Neuronal stem cell (in vitro differentiated cells): ENCODE measurements at regions not wholly inside any gene's neighbourhood (a gene's known extent, or its start where the extent isn't known, plus 50 kb on each side); places are given as distances from the start of the nearest gene placed in this dataset.

Experiments
- DNase-seq: peaks from one replicate; pipeline ENCODE4 v3.0.0-alpha.2; 2013; ENCODE audit warnings: low spot score
- H2AFZ ChIP-seq: one replicate; pipeline ENCODE4 v1.6.1; 2013; ENCODE audit warnings: mild to moderate bottlenecking, low read length, inconsistent platforms
- H2AK5ac ChIP-seq: 2 replicates; pipeline ENCODE4 v1.6.1; 2013; ENCODE audit warnings: low read depth, mild to moderate bottlenecking, inconsistent platforms, low read length, moderate library complexity, mixed read lengths
- H2BK120ac ChIP-seq: 2 replicates; pipeline ENCODE4 v1.6.1; 2013; ENCODE audit warnings: low read depth, mild to moderate bottlenecking, inconsistent platforms, low read length, moderate library complexity, mixed read lengths
- H2BK12ac ChIP-seq: one replicate; pipeline ENCODE4 v1.6.1; 2013; ENCODE audit warnings: low read length, inconsistent platforms
- H2BK15ac ChIP-seq: 2 replicates; pipeline ENCODE4 v1.6.1; 2013; ENCODE audit warnings: mild to moderate bottlenecking, low read length, inconsistent platforms, mixed read lengths
- H2BK5ac ChIP-seq: one replicate; pipeline ENCODE4 v1.6.1; 2013; ENCODE audit warnings: inconsistent platforms, mild to moderate bottlenecking, low read length, moderate library complexity
- H3K14ac ChIP-seq: one replicate; pipeline ENCODE4 v1.6.1; 2013; ENCODE audit warnings: low read length, inconsistent platforms
- H3K18ac ChIP-seq: 2 replicates; pipeline ENCODE4 v1.6.1; 2013; ENCODE audit warnings: low read length, inconsistent platforms
- H3K23ac ChIP-seq: 2 replicates; pipeline ENCODE4 v1.6.1; 2013; ENCODE audit warnings: low read depth, mild to moderate bottlenecking, mixed read lengths, low read length, inconsistent platforms; ENCODE audit not compliant: poor library complexity
- H3K27ac ChIP-seq: replicated peaks from 3 replicates; pipeline ENCODE4 v1.5.1; 2013; ENCODE audit warnings: low read length, inconsistent platforms
- H3K27me3 ChIP-seq, 3 experiments: 2 replicates each; pipeline ENCODE4 v1.6.1; 2013; ENCODE audit warnings: low read length in 3 of 3, mild to moderate bottlenecking in 2 of 3, inconsistent platforms in 1 of 3, low read depth in 1 of 3, mixed read lengths in 1 of 3, moderate library complexity in 1 of 3; ENCODE audit not compliant: control insufficient read depth in 3 of 3, insufficient read depth in 3 of 3
- H3K36me3 ChIP-seq, 2 donors: replicated peaks in 1 of 2; 2 replicates each; pipeline ENCODE4 v1.6.1; 2013; ENCODE audit warnings: low read length in 2 of 2; ENCODE audit not compliant: control insufficient read depth in 2 of 2, insufficient read depth in 2 of 2
- H3K4ac ChIP-seq: 2 replicates; pipeline ENCODE4 v1.6.1; 2013; ENCODE audit warnings: inconsistent platforms, mild to moderate bottlenecking, low read length, moderate library complexity
- H3K4me1 ChIP-seq, 2 donors: 1 replicate in 1 of 2; 2 replicates in 1 of 2; pipeline ENCODE4 v1.6.1; 2013; ENCODE audit warnings: low read length in 2 of 2, low read depth in 1 of 2; ENCODE audit not compliant: control insufficient read depth in 2 of 2, insufficient read depth in 1 of 2
- H3K4me2 ChIP-seq: one replicate; pipeline ENCODE4 v1.6.1; 2013; ENCODE audit warnings: mild to moderate bottlenecking, low read length, inconsistent platforms; ENCODE audit not compliant: insufficient read depth, poor library complexity, severe bottlenecking
- H3K4me3 ChIP-seq, 2 donors: 2 replicates each; pipeline ENCODE4 v1.5.1; 2013; ENCODE audit warnings: low read length in 2 of 2, mild to moderate bottlenecking in 2 of 2, inconsistent platforms in 1 of 2, moderate library complexity in 1 of 2
- H3K79me1 ChIP-seq: one replicate; pipeline ENCODE4 v1.6.1; 2013; ENCODE audit warnings: low read depth, mild to moderate bottlenecking, inconsistent platforms, low read length, moderate library complexity
- H3K9ac ChIP-seq: one replicate; pipeline ENCODE4 v1.6.1; 2013; ENCODE audit warnings: mild to moderate bottlenecking, low read depth, low read length, inconsistent platforms; ENCODE audit not compliant: poor library complexity
- H3K9me3 ChIP-seq, 2 donors: replicated peaks in 1 of 2; 2 replicates each; pipeline versions ENCODE3 to v1.6.1; 2013; ENCODE audit warnings: low read length in 2 of 2, mild to moderate bottlenecking in 2 of 2, inconsistent platforms in 1 of 2, low read depth in 1 of 2, mixed read lengths in 1 of 2, moderate library complexity in 1 of 2; ENCODE audit not compliant: control insufficient read depth in 2 of 2, insufficient read depth in 1 of 2
- H4K8ac ChIP-seq: one replicate; pipeline ENCODE4 v1.6.1; 2013; ENCODE audit warnings: low read depth, mild to moderate bottlenecking, inconsistent platforms, low read length, moderate library complexity
- H4K91ac ChIP-seq: one replicate; pipeline ENCODE4 v1.6.1; 2013; ENCODE audit warnings: low read length, low read depth, mild to moderate bottlenecking, inconsistent platforms; ENCODE audit not compliant: poor library complexity
- WGBS, 2 donors: extraction: QIAGEN DNeasy Blood & Tissue Kit; methylation state at CpG; one replicate each; pipeline ENCODE4 v1.1.7; 2013; ENCODE audit warnings: missing lambda C conversion rate in 2 of 2, mixed read lengths in 1 of 2; ENCODE audit not compliant: insufficient read length in 2 of 2, insufficient replicate concordance in 1 of 2; ENCODE audit errors: extremely low coverage in 2 of 2; 5-methylcytosine and 5-hydroxymethylcytosine counted together

GRCh38 chr6:90932351-90932750 lies 345.5 kb upstream of the MAP3K7 start:
- Histone ChIP-seq H4K91ac (no peak overlapping the region), H3K9me3 (no peaks in the 10 kb centered on the region), H2BK12ac (no peak overlapping the region), H3K27ac (no peak overlapping the region), H2AK5ac (no peak overlapping the region), H3K4ac (no peak overlapping the region), H3K4me3 (no peak overlapping the region), H3K79me1 (no peaks in the 10 kb centered on the region), H3K36me3 (no peaks in the 10 kb centered on the region), H4K8ac (no peak overlapping the region), H3K23ac (no peak overlapping the region), H2BK5ac (no peak overlapping the region), H2AFZ (no peak overlapping the region), H3K9ac (no peak overlapping the region), H3K14ac (no peak overlapping the region), H3K4me2 (no peak overlapping the region), H3K27me3 (no peaks in the 10 kb centered on the region), H2BK15ac (no peak overlapping the region), H3K4me1 (peaks cover 0 to 2% of the 10 kb centered on the region in 2 donors), H3K18ac (no peak overlapping the region), H2BK120ac (no peak overlapping the region)
- no CpG with 5 or more reads among the region's 1 CpG for WGBS, 2 donors
- no peak for DNase-seq

- Histone ChIP-seq H3K27ac (no peak overlapping the region), H3K36me3 (no peaks in the 10 kb centered on the region), H4K91ac (no peak overlapping the region), H3K4me1 (no peaks in the 10 kb centered on the region), H2AK5ac (no peak overlapping the region), H3K4me2 (no peak overlapping the region), H3K27me3 (no peaks in the 10 kb centered on the region), H3K4ac (no peak overlapping the region), H2BK120ac (no peak overlapping the region), H2BK5ac (no peak overlapping the region), H3K9me3 (no peaks in the 10 kb centered on the region), H2BK15ac (no peak overlapping the region), H2AFZ (no peak overlapping the region), H3K18ac (no peak overlapping the region), H2BK12ac (no peak overlapping the region), H3K23ac (no peak overlapping the region), H3K9ac (no peak overlapping the region), H3K4me3 (no peak overlapping the region), H3K14ac (no peak overlapping the region), H4K8ac (no peak overlapping the region), H3K79me1 (no peaks in the 10 kb centered on the region)
- WGBS, 2 donors, result no CpG with 5 or more reads among the region's 2 CpGs
- DNase-seq, result no peak
Observed at GRCh38 chr6:90928051-90928450, 341.2 kb upstream of the MAP3K7 start.

GRCh38 chr6:90925726-90926125 lies 338.9 kb upstream of the MAP3K7 start:
- H3K79me1 ChIP-seq, result no peaks in the 10 kb centered on the region
- no peak overlapping the region for H4K8ac ChIP-seq
- H3K23ac ChIP-seq, result no peak overlapping the region
- no CpG with 5 or more reads among the region's 4 CpGs for WGBS, 2 donors
- H2BK15ac ChIP-seq, result no peak overlapping the region
- H2AFZ ChIP-seq, result no peak overlapping the region
- no peak overlapping the region for H3K14ac ChIP-seq
- H3K27me3 ChIP-seq, result no peaks in the 10 kb centered on the region
- H2BK120ac ChIP-seq, result no peak overlapping the region
- H3K4me2 ChIP-seq, result no peak overlapping the region
- no peak overlapping the region for H3K4me3 ChIP-seq
- no peak overlapping the region for H3K4ac ChIP-seq
- H2BK5ac ChIP-seq, result no peak overlapping the region
- H3K9me3 ChIP-seq, result no peaks in the 10 kb centered on the region
- H2AK5ac ChIP-seq, result no peak overlapping the region
- no peak overlapping the region for H4K91ac ChIP-seq
- no peaks in the 10 kb centered on the region for H3K4me1 ChIP-seq
- H3K9ac ChIP-seq, result no peak overlapping the region
- no peaks in the 10 kb centered on the region for H3K36me3 ChIP-seq
- no peak for DNase-seq
- H3K27ac ChIP-seq, result no peak overlapping the region
- no peak overlapping the region for H3K18ac ChIP-seq
- H2BK12ac ChIP-seq, result no peak overlapping the region

DNA sequence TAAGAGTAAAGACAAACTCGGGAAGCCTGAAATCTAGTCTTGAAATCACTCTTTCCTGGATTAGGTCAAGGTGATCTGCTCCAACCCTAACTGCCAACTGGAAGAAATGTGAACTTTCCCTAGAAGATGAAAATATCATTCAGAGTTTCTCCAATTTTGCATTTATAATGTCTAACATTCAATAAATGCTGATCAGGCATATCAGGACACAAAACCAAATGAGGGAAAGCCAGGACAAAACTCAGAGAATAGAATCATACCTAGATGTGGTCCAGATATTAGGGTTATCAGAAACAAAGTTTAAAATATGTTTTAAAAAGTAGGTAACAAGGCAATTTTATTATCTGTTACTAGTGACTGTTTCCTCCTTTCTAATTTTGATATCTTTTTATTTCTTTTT lies 335.5 kb upstream of the MAP3K7 start:
- Histone ChIP-seq H2AFZ (no peak overlapping the region), H3K79me1 (no peaks in the 10 kb centered on the region), H4K8ac (no peak overlapping the region), H3K36me3 (no peaks in the 10 kb centered on the region), H3K23ac (no peak overlapping the region), H2BK15ac (no peak overlapping the region), H3K27ac (no peak overlapping the region), H3K4me3 (no peak overlapping the region), H4K91ac (no peak overlapping the region), H2BK5ac (no peak overlapping the region), H2BK12ac (no peak overlapping the region), H3K27me3 (no peaks in the 10 kb centered on the region), H3K18ac (no peak overlapping the region), H3K9ac (no peak overlapping the region), H3K9me3 (no peaks in the 10 kb centered on the region), H2BK120ac (no peak overlapping the region), H3K4me1 (no peaks in the 10 kb centered on the region), H3K4me2 (no peak overlapping the region), H3K4ac (no peak overlapping the region), H3K14ac (no peak overlapping the region), H2AK5ac (no peak overlapping the region)
- no CpG with 5 or more reads among the region's 1 CpG for WGBS, 2 donors
- DNase-seq, result no peak
